ENCODE measurements at regions not wholly inside any gene's neighbourhood (a gene's known extent, or its start where the extent isn't known, plus 50 kb on each side); places are given as distances from the start of the nearest gene placed in this dataset.
"Not testable (repeated sequence)": the region's sequence is repeated elsewhere in the genome, so short reads cannot be mapped to it uniquely, and the experiment has no call there.

DNA sequence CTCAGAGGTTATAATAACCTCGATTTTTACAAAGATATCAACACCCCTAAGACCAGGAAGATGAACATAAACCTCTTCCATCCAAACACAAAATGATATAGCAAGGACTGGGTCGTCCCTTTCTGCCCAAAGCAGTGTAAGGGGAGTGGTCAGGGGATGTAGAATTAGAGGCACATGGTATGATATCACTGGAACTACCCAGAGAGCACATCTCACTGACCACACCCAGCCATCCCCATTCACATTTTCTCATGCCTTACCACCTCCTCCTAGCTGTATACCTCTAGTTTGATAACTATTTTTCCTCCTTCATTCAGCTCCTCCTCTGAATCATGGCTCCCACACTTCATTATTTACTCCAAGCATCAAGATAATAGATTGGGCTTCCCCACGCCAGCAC is 152.6 kb downstream of the COPS8 start:
- Histone ChIP-seq H3K27ac (replicated peaks) (no peak overlapping the region), H3K4me3 (replicated peaks; ENCODE audit: insufficient read depth, low read length) (no peak overlapping the region), H3K27me3 (ENCODE audit: insufficient read depth, poor library complexity, severe bottlenecking) (peaks cover 3% of the 10 kb centered on the region)
- TF ChIP-seq GABPA (IDR thresholded peaks at IDR 0.05; ENCODE audit: low read depth), result no peak
- TF ChIP-seq SPI1 (IDR thresholded peaks at IDR 0.05; ENCODE audit: borderline replicate concordance, low read depth), result no peak
- no peak for TF ChIP-seq REST (IDR thresholded peaks at IDR 0.05; ENCODE audit: insufficient replicate concordance, low read depth)
- TF ChIP-seq, protein P1, sequence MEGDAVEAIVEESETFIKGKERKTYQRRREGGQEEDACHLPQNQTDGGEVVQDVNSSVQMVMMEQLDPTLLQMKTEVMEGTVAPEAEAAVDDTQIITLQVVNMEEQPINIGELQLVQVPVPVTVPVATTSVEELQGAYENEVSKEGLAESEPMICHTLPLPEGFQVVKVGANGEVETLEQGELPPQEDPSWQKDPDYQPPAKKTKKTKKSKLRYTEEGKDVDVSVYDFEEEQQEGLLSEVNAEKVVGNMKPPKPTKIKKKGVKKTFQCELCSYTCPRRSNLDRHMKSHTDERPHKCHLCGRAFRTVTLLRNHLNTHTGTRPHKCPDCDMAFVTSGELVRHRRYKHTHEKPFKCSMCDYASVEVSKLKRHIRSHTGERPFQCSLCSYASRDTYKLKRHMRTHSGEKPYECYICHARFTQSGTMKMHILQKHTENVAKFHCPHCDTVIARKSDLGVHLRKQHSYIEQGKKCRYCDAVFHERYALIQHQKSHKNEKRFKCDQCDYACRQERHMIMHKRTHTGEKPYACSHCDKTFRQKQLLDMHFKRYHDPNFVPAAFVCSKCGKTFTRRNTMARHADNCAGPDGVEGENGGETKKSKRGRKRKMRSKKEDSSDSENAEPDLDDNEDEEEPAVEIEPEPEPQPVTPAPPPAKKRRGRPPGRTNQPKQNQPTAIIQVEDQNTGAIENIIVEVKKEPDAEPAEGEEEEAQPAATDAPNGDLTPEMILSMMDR (IDR thresholded peaks at IDR 0.05; ENCODE audit: insufficient read depth, low read length), result no peak
- TF ChIP-seq POLR2AphosphoS5 (IDR thresholded peaks at IDR 0.05; ENCODE audit: low read depth), result no peak
- no peak for DNase-seq (ENCODE audit: low read depth in 1 of 2, low spot score in 1 of 2)

- Histone ChIP-seq H3K27me3 (ENCODE audit: insufficient read depth, poor library complexity, severe bottlenecking) (peaks cover 3% of the 10 kb centered on the region), H3K4me3 (replicated peaks; ENCODE audit: insufficient read depth, low read length) (no peak overlapping the region), H3K27ac (replicated peaks) (no peak overlapping the region)
- DNase-seq (ENCODE audit: low read depth in 1 of 2, low spot score in 1 of 2), result no peak
- TF ChIP-seq SPI1 (IDR thresholded peaks at IDR 0.05; ENCODE audit: borderline replicate concordance, low read depth) (no peak), POLR2AphosphoS5 (IDR thresholded peaks at IDR 0.05; ENCODE audit: low read depth) (no peak), GABPA (IDR thresholded peaks at IDR 0.05; ENCODE audit: low read depth) (no peak), REST (IDR thresholded peaks at IDR 0.05; ENCODE audit: insufficient replicate concordance, low read depth) (no peak)
- TF ChIP-seq, protein P1 (IDR thresholded peaks at IDR 0.05; ENCODE audit: insufficient read depth, low read length), result no peak
Observed at GRCh38 chr2:237240252-237240651, 154.6 kb downstream of the COPS8 start.

GRCh38 chr2:237240868-237241267 is 155.2 kb downstream of the COPS8 start:
- not testable (repeated sequence) for H3K27ac ChIP-seq (replicated peaks); H3K27me3 ChIP-seq (ENCODE audit: insufficient read depth, poor library complexity, severe bottlenecking)

DNA sequence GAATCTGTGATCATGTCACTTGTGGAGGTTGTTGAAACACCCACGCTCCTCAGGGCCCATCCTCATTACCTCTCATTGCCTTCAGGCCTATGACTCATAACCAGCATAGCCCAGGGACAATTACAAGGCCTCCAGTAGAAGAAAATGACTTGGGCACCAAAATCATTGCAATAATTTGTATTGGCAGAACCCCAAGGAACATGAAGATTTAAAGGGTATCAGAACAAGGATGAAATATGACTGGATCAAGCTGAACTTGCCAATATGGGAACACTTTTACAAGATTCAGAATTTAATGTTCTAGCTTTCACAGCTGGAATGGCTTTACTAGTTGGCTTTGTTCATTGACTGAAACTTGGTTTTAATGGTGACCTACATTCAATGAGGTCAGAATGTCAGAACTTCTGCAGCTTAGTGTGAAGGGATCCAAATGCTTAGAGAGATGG is 156.4 kb downstream of the COPS8 start:
- Histone ChIP-seq H3K27ac (replicated peaks) (no peak overlapping the region), H3K4me3 (replicated peaks; ENCODE audit: insufficient read depth, low read length) (no peak overlapping the region), H3K27me3 (ENCODE audit: insufficient read depth, poor library complexity, severe bottlenecking) (peaks cover 3% of the 10 kb centered on the region)
- TF ChIP-seq REST (IDR thresholded peaks at IDR 0.05; ENCODE audit: insufficient replicate concordance, low read depth), result no peak
- TF ChIP-seq GABPA (IDR thresholded peaks at IDR 0.05; ENCODE audit: low read depth), result no peak
- DNase-seq (ENCODE audit: low read depth in 1 of 2, low spot score in 1 of 2), result no peak

More at GRCh38 chr2:237240868-237241267, 155.2 kb downstream of the COPS8 start:
- not testable (repeated sequence) for H3K4me3 ChIP-seq (replicated peaks; ENCODE audit: insufficient read depth, low read length); DNase-seq (ENCODE audit: low read depth in 1 of 2, low spot score in 1 of 2)
